ENCODE measurements at regions not wholly inside any gene's neighbourhood (a gene's known extent, or its start where the extent isn't known, plus 50 kb on each side); places are given as distances from the start of the nearest gene placed in this dataset.
A peak's percentile ranks its signal among the peaks of the same experiment; 100 is the strongest.

DNA sequence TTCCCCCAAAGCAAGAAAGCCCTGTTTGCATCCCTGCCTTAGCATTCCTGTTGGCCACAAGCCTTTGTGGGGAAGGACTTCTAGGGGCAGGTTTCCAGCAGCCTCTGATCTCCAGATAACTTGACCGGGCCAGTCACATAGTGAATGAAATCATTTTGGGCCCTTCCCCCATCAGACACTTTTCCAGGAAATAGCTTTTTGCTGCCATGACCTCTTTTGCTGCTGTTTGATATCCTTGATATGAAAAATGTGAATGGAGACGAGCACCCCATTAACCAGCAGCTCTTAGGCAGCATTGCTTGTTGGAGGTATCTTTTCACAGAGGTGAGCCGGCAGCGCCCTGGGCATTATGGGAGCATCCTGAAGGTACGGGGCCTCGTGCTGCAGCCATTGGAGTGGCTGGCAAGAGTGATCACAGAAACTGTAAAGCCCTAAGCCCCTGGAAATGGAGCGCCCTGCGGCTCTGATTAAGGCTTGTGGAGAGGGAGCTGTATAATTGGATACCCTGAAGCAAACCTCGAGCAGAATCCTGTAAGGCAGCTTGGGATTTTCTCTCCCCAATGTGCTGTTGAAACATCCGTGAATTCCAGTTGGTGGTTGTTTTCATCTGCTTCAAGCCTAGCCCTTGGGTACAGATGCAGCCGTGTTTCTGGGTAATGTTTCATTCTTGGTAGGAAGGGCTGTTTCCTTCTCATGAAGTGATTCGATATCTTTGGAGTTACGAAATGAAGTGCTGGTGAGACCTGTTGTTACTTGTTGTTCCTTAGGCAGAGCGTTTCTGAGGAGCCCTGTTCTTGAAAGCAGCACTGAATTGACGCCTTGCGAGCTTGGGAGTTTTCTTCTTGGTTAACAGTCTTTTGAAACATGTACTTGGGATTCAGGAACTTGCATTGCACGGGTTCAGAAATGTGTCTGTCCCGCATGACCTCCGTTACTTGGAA, 179.0 kb downstream of the PTEN start:
- H3K4me3 Mint-ChIP-seq: peak overlapping the region; percentile 8
- peaks cover 10% of the 10 kb centered on the region for H3K9me3 Mint-ChIP-seq
- peaks cover 5% of the 10 kb centered on the region for H3K36me3 Mint-ChIP-seq
- peak overlapping the region; percentile 4 to 57 for H3K27ac Mint-ChIP-seq
- ATAC-seq (no peak), DNase-seq (ENCODE audit: low spot score) (no peak)
- H3K4me1 Mint-ChIP-seq (ENCODE audit: low read depth in 2 of 2): peaks cover 21 to 25% of the 10 kb centered on the region in 2 donors
- peaks cover 7 to 14% of the 10 kb centered on the region in 2 donors for H3K27me3 Mint-ChIP-seq

DNA sequence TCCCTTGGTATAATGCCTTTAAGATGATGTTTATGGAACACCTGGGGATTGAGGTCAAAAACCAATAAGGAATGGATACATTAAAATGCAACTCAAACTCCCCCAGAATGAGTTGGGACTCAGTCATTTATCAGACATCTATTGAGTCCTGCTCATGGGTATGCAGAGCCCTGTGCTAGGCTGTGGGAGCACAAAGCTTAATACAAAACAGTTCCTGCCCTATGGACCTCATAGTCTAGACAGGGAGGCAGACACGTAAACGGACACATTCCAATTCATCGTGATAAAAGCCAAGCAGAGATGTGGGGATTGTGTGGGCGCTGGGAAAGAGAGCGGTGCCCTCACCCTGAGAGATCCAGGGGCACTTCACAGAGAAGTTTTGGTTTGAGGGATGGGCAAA, 181.7 kb downstream of the PTEN start:
- DNase-seq (ENCODE audit: low spot score): no peak
- Mint-ChIP-seq H3K27me3 (peaks cover 7 to 20% of the 10 kb centered on the region in 2 donors), H3K27ac (no peak overlapping the region), H3K4me3 (no peak overlapping the region), H3K4me1 (ENCODE audit: low read depth in 2 of 2) (peaks cover 5 to 12% of the 10 kb centered on the region in 2 donors), H3K36me3 (peaks cover 5% of the 10 kb centered on the region), H3K9me3 (peaks cover 7% of the 10 kb centered on the region)
- no peak for ATAC-seq

DNA sequence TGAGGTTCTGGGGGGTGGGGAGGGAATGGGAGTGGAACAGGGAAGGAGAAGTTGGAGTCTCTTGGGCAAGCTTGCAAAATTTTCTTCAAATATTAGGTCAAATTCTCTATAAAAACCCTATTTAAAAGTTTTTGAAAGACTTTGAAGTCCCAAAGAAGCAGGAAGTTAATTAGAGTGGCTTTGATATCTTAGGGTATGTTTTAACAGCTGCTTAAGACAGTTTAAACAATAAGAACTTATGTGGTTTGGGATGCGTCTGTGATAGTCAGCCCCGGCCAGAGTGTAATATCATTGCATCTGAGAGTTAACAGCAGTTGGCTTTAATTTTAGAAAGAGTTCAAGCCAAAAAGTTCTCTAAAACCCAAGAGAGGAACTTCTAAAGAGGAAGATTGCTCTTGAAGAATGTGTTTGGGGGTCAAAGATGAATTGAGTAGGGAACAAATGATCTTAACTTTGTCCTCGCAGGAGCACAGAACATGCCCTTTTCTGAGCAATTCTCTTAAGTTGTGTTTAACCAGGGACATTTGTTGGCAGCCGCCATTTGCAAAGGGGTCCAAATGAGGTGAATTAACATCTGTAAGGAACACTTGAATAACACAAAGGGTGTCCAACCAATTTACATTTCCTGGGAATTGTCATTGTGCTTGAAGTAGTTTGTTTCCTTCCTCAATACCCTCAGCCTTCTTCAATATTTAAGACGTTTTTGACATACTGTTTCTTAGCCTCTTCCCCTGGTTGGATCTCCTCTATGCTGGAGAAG, 182.4 kb downstream of the PTEN start:
- peaks cover 5% of the 10 kb centered on the region for H3K9me3 Mint-ChIP-seq

DNA sequence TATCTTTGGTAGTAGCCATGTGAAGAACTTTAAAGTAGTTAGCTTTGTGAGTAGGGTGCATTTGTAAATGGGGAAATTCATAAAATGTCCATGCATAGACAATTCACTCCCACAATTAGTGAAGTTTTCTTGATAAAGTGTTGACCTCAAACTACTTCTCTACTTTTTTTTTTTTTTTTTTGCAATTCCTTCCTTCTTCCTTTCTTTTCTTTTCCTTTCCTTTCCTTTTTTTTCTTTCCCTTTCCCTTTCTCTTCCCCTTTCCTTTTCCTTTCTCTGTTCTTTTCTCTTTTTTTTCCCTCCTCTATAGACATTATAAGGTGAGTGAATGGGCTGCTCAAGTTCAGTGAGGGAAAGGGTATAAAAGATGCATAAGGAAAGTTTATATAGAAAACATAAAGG, 184.2 kb downstream of the PTEN start:
- DNase-seq (ENCODE audit: low spot score) (no peak), ATAC-seq (no peak)
- Mint-ChIP-seq H3K36me3 (peaks cover 5% of the 10 kb centered on the region), H3K4me1 (ENCODE audit: low read depth in 2 of 2) (peaks cover 5 to 8% of the 10 kb centered on the region in 2 donors), H3K4me3 (no peak overlapping the region), H3K27me3 (peaks cover 7 to 20% of the 10 kb centered on the region in 2 donors), H3K27ac (no peak overlapping the region), H3K9me3 (peaks cover 5% of the 10 kb centered on the region)

More for the DNA sequence above, 182.4 kb downstream of the PTEN start:
- ATAC-seq (no peak), DNase-seq (ENCODE audit: low spot score) (no peak)
- Mint-ChIP-seq H3K4me1 (ENCODE audit: low read depth in 2 of 2) (peaks cover 5 to 9% of the 10 kb centered on the region in 2 donors), H3K27me3 (peaks cover 7 to 20% of the 10 kb centered on the region in 2 donors), H3K4me3 (no peak overlapping the region), H3K36me3 (peaks cover 5% of the 10 kb centered on the region), H3K27ac (no peak overlapping the region)

DNA sequence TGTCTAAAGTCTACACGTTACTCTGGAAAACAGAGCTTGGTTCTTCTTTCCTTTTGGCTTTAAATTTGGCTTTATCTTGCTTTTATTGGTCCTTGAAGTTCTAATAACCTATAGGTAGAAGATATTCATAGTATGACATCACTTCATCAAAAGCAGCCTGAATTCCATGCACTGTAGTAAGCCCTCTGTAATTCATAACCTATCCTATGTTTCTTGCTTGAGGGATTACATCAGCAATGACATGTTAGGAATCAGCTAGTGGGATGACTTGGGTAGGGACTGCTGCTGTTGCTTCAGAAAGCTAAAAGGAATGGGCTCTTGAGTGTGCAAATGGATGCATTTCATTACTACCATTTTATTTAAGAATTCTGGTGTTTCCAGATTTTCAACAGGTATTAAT, 184.9 kb downstream of the PTEN start:
- H3K9me3 Mint-ChIP-seq: peaks cover 5% of the 10 kb centered on the region
- H3K4me3 Mint-ChIP-seq: no peak overlapping the region
- peaks cover 0 to 1% of the 10 kb centered on the region in 2 donors for H3K4me1 Mint-ChIP-seq (ENCODE audit: low read depth in 2 of 2)
- peaks cover 7 to 16% of the 10 kb centered on the region in 2 donors for H3K27me3 Mint-ChIP-seq
- H3K27ac Mint-ChIP-seq: no peak overlapping the region
- DNase-seq (ENCODE audit: low spot score) (no peak), ATAC-seq (no peak)
- peaks cover 5% of the 10 kb centered on the region for H3K36me3 Mint-ChIP-seq

DNA sequence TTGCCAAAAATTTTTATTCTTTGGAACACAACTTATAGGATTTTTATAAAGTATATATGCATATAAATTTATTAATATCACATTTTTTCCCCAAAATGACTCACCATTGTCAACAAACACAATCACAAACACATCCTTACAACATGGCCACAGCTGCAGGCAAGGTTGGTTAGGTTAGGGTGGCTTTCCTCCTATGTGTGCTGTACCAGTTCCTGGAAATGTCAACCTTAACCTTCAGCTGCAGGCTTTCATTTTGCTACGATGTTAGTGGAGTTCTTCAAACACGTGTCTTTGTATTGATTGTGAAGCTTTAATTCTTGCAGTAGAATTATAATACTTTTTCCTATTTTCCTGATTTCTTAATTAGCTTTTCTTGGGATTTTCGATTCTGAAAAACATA, 185.8 kb downstream of the PTEN start:
- ATAC-seq (no peak), DNase-seq (ENCODE audit: low spot score) (no peak)
- peaks cover 5% of the 10 kb centered on the region for H3K9me3 Mint-ChIP-seq
- peaks cover 5% of the 10 kb centered on the region for H3K36me3 Mint-ChIP-seq
- H3K27ac Mint-ChIP-seq: no peak overlapping the region
- H3K27me3 Mint-ChIP-seq: peaks cover 7 to 16% of the 10 kb centered on the region in 2 donors
- no peaks in the 10 kb centered on the region for H3K4me1 Mint-ChIP-seq (ENCODE audit: low read depth in 2 of 2)
- H3K4me3 Mint-ChIP-seq: no peak overlapping the region

DNA sequence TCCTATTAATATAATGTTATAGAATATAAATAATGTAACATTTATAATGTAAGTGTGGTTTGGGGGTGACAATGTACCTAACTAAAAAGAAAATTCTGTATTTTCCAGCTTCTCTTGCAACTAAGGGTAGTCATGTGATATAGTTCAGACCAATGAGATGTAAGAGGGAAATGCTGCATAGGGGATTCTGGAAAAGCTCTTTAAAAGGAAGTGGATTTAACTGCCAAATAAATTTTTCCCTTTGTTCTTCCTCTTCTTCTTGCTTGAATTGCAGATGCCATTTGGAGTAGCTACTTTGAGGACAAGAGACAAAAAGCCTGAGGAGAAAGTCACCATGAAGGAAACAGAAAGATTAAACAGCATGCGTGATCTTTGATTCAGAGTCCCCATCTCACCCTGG, 194.3 kb downstream of the PTEN start:
- H3K9me3 Mint-ChIP-seq: peaks cover 6% of the 10 kb centered on the region
- ATAC-seq (no peak), DNase-seq (ENCODE audit: low spot score) (no peak)
- peaks cover 11 to 12% of the 10 kb centered on the region in 2 donors for H3K4me1 Mint-ChIP-seq (ENCODE audit: low read depth in 2 of 2)
- H3K36me3 Mint-ChIP-seq: no peaks in the 10 kb centered on the region
- H3K4me3 Mint-ChIP-seq: no peak overlapping the region
- H3K27ac Mint-ChIP-seq: no peak overlapping the region
- H3K27me3 Mint-ChIP-seq: no peaks in the 10 kb centered on the region

DNA sequence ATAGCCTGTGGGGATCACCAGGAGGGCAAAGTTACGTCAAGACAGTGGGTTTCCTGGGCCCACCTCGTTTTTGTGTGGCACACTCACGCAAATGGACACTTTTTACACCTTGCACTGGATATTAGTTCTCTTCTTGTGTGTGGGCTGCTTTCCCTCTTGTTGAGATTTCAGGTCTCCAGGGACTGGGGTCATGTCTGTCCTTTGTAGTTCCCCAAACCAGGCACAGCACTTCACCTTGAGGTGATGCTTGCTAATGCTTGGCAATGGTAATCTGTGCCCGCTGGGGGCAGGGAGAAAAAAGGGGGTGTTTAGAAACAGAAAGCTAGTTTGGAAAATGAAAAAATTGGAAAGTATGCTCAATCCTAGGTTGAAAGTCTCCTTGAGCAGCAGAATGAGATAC, 195.3 kb downstream of the PTEN start:
- ATAC-seq (no peak), DNase-seq (ENCODE audit: low spot score) (no peak)
- Mint-ChIP-seq H3K36me3 (no peaks in the 10 kb centered on the region), H3K27me3 (no peaks in the 10 kb centered on the region), H3K4me3 (no peak overlapping the region), H3K4me1 (ENCODE audit: low read depth in 2 of 2) (peaks cover 20% of the 10 kb centered on the region in 2 donors), H3K27ac (no peak overlapping the region), H3K9me3 (peaks cover 6% of the 10 kb centered on the region)

DNA sequence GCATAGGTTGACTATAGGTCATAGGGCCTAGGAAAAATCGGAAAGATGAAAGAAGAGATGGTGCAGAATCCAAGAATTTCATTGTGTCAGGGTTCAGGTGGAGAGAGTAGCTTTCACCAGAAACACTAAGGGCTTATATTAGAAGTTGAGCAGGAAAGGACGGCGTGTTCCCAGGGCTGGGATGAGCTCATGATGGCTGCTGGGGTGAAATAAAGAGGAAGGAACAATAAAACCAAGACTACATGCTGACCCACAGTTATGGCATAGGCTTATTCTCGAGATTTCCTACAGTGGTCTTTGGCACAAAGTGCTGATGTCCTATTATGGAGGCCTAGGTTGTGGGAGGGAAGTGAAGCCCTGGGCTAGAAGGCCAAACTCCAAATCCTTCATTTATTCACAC, 195.8 kb downstream of the PTEN start:
- no peaks in the 10 kb centered on the region for H3K27me3 Mint-ChIP-seq
- peaks cover 22 to 24% of the 10 kb centered on the region in 2 donors for H3K4me1 Mint-ChIP-seq (ENCODE audit: low read depth in 2 of 2)
- no peak overlapping the region for H3K4me3 Mint-ChIP-seq
- H3K36me3 Mint-ChIP-seq: no peaks in the 10 kb centered on the region
- no peak overlapping the region for H3K27ac Mint-ChIP-seq
- DNase-seq (ENCODE audit: low spot score) (no peak), ATAC-seq (no peak)
- peaks cover 6% of the 10 kb centered on the region for H3K9me3 Mint-ChIP-seq

DNA sequence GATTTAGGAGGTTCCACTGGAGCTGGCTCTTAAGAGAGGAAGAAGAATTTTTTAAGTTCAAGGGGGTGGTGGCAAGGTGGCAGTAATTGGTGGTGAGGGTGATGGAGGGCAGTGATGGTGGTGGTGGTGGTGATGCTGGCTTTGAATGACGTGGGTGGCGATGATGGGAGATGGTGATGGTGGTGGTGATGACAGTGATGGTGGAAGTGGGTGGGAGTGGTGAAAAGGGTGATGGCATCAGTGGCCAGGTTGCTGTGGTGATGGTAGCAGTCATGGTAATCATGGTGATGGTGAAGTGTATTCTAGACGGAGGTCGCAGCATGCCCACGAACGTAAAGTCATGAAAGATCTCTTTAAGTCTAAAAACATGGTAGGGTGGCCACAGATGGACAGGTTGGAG, 197.3 kb downstream of the PTEN start:
- peak; percentile 61 to 62 for ATAC-seq
- no peaks in the 10 kb centered on the region for H3K36me3 Mint-ChIP-seq
- H3K27ac Mint-ChIP-seq: peak overlapping the region; percentile 11 to 27
- peak overlapping the region; percentile 23 for H3K4me3 Mint-ChIP-seq
- DNase-seq (ENCODE audit: low spot score): no peak
- peaks cover 0 to 3% of the 10 kb centered on the region in 2 donors for H3K27me3 Mint-ChIP-seq
- H3K9me3 Mint-ChIP-seq: peaks cover 6% of the 10 kb centered on the region
- H3K4me1 Mint-ChIP-seq (ENCODE audit: low read depth in 2 of 2): peaks cover 35 to 40% of the 10 kb centered on the region in 2 donors

DNA sequence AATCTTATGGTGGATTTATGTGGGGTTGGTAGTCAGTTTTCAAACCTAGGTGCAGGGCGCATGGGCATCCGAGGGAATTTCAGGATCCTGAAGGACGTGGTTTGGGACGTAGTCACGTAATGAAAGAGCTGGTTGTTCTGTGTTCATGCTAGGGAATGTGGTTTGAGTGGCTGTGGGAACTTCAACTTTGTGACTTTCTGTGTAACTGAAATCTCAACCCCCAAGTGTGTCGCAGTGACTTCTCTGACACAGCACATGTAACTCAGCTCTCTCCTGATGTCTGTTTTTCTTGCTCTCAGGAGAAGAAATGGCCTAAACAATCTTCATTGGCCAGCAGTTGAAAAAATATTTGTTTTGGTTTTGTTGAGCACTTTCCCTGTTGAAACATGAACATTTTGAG, 199.0 kb downstream of the PTEN start:
- Mint-ChIP-seq H3K4me3 (no peak overlapping the region), H3K4me1 (ENCODE audit: low read depth in 2 of 2) (peaks cover 46 to 53% of the 10 kb centered on the region in 2 donors), H3K27ac (no peak overlapping the region), H3K9me3 (peaks cover 7% of the 10 kb centered on the region), H3K27me3 (peaks cover 0 to 3% of the 10 kb centered on the region in 2 donors), H3K36me3 (peaks cover 2% of the 10 kb centered on the region)
- ATAC-seq (no peak), DNase-seq (ENCODE audit: low spot score) (no peak)

DNA sequence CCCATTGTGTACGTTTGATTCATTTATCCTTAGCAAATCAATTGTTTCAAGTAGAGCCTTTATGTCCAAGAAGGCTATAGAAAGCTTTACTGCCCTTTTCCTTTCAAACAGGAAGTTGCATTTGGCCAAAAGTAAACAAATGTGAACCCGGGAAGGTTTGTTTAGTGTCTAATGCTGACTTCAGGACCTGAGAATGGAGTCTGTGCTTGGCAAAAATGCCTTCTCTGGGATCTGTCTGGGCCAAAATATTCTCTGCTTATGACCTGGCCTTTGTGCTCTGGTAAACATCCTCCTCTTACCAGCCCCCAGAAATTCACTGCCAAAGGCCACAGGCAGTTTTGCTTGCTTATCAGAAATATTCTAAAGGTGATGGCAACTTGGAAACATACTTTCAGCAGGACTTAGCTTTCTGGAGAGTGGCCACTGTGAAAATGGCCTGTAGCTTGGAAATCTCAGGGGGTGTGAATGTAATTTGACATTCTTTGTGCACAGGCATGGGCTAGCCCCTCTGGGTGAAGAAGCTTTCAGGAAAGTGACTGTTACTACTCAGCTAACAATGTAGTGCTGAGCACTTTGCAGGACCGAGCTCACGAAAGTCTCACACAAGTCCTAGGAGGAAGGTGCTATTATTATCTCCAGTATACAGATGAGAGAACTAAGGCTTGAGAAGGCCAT, 199.5 kb downstream of the PTEN start:
- Mint-ChIP-seq H3K9me3 (peaks cover 9% of the 10 kb centered on the region), H3K27me3 (peaks cover 0 to 3% of the 10 kb centered on the region in 2 donors), H3K36me3 (peaks cover 5% of the 10 kb centered on the region), H3K4me1 (ENCODE audit: low read depth in 2 of 2) (peaks cover 51 to 58% of the 10 kb centered on the region in 2 donors), H3K27ac (peak overlapping the region in 1 of 2 donors; percentile 9), H3K4me3 (no peak overlapping the region)
- no peak for ATAC-seq
- no peak for DNase-seq (ENCODE audit: low spot score)

DNA sequence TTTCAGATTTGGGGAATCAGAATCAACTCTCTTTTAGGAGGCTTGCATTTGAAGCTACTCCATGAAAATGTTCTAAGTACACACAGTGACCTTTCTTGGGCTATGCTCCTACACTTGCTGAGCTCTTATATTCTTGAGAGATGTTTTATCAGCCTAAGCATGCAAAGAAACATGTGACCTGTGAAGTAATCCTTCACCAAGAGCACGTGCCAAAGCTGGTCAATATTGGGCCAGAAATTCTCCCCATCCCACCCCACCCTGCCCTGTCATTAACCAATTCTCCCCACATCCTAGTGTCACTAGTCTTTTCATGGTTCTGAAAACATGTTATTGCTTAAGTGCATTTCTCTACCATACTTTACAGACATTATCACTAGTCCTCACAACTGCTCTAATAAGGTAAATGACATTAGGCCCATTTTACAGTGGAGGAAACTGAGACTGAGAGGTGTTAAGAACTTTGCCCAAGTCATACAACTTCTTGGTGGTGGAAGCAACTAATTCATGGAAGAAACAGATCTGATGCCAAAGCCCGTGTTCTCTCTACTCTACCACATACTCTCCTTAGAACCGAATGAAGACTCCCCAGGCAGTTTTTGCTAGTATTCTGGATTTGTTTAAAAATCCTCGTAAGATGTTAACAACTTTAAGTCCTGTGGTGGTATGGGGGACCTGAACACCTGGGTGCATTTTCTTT, 200.6 kb downstream of the PTEN start:
- ATAC-seq (no peak), DNase-seq (ENCODE audit: low spot score) (no peak)
- Mint-ChIP-seq H3K4me1 (ENCODE audit: low read depth in 2 of 2) (peaks cover 51 to 67% of the 10 kb centered on the region in 2 donors), H3K4me3 (no peak overlapping the region), H3K9me3 (peaks cover 9% of the 10 kb centered on the region), H3K27me3 (peaks cover 0 to 3% of the 10 kb centered on the region in 2 donors), H3K27ac (peak overlapping the region; percentile 18 to 53), H3K36me3 (peaks cover 5% of the 10 kb centered on the region)

Measured in natural killer cell treated with Interleukin-12 subunit alpha and Interleukin-12 subunit beta and Interleukin-15 and Interleukin-18, amount 100 ng/mL, for 72 hours (primary cell).